Prostate gland (tissue), 2 donors: ENCODE measurements at regions not wholly inside any gene's neighbourhood (a gene's known extent, or its start where the extent isn't known, plus 50 kb on each side); places are given as distances from the start of the nearest gene placed in this dataset.
A peak's percentile ranks its signal among the peaks of the same experiment; 100 is the strongest.

Experiments
- CTCF ChIP-seq, 4 experiments: fragments of 200-600 bp in 2 of 4; fragments of 450-650 bp in 2 of 4; sonication (generic) in 2 of 4; IDR thresholded peaks; 1 replicate in 3 of 4; 2 replicates in 1 of 4; pipeline ENCODE4 v1.5.1; 2016 to 2019; ENCODE audit warnings: antibody characterized with exemption in 4 of 4, mild to moderate bottlenecking in 2 of 4, moderate library complexity in 2 of 4
- POLR2A ChIP-seq: fragments of 450-650 bp; IDR thresholded peaks from one replicate; pipeline ENCODE4 v1.6.1; 2016; ENCODE audit warnings: antibody characterized with exemption, mild to moderate bottlenecking

GRCh38 chr2:67840460-67841068 lies 222.2 kb downstream of the C1D start:
- TF ChIP-seq CTCF (IDR thresholded peaks at IDR 0.05) (peak; percentile 63 to 90 (median 78)), POLR2A (no peak)
